Thymus (tissue), 11 donors: ENCODE measurements at regions not wholly inside any gene's neighbourhood (a gene's known extent, or its start where the extent isn't known, plus 50 kb on each side); places are given as distances from the start of the nearest gene placed in this dataset.

Experiments used
- DNase-seq, 9 donors: peaks; one replicate each; pipeline ENCODE4 v3.0.0-alpha.2; 2013; ENCODE audit warnings: low spot score in 9 of 9, low read depth in 6 of 9, missing footprints in 1 of 9
- H3K27ac ChIP-seq, 2 donors: one replicate each; pipeline ENCODE4 v1.5.1; 2013; ENCODE audit warnings: control low read depth in 1 of 2, low read depth in 1 of 2, low read length in 1 of 2, mild to moderate bottlenecking in 1 of 2, moderate library complexity in 1 of 2
- H3K27me3 ChIP-seq, 2 donors: one replicate each; pipeline ENCODE4 v1.5.1; 2013; ENCODE audit warnings: low read length in 1 of 2; ENCODE audit not compliant: control insufficient read depth in 2 of 2, insufficient read depth in 1 of 2
- H3K36me3 ChIP-seq, 2 donors: one replicate each; pipeline ENCODE4 v1.5.1; 2013; ENCODE audit warnings: low read length in 1 of 2, mild to moderate bottlenecking in 1 of 2, moderate library complexity in 1 of 2; ENCODE audit not compliant: control insufficient read depth in 2 of 2, insufficient read depth in 2 of 2
- H3K4me1 ChIP-seq, 2 donors: one replicate each; pipeline ENCODE4 v1.5.1; 2013; ENCODE audit warnings: low read length in 2 of 2; ENCODE audit not compliant: control insufficient read depth in 2 of 2, insufficient read depth in 2 of 2
- H3K4me3 ChIP-seq, 2 donors: one replicate each; pipeline ENCODE4 v1.5.1; 2013; ENCODE audit warnings: low read length in 2 of 2, control low read depth in 1 of 2, mild to moderate bottlenecking in 1 of 2
- H3K9me3 ChIP-seq, 2 donors: one replicate each; pipeline ENCODE4 v1.5.1; 2013; ENCODE audit warnings: low read length in 1 of 2, mild to moderate bottlenecking in 1 of 2; ENCODE audit not compliant: control insufficient read depth in 2 of 2, insufficient read depth in 1 of 2
- WGBS: extraction: QIAGEN DNeasy Blood & Tissue Kit; methylation state at CpG from one replicate; pipeline ENCODE4 v1.1.7; 2013; 5-methylcytosine and 5-hydroxymethylcytosine counted together
- donor health status: healthy.

DNA sequence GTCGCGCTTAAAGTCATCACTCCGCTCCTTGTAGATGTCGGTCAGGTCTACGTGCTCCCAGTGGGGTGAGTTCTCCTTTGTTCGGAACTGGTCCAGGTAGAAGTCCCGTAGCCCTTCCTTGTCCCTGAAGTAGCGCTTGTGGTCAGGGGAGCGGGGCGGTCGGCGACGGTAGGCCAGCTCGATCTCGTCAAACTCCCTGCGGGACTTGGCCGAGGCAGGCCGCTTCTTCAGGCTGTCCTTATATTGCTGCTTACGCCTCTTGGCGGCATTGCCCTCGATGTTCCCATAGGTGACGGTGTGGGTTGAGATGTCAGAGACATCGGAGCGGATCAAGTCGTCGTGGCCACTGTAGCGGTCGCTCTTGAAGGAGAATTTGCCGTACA is 367.2 kb downstream of the EMP1 start:
- Histone ChIP-seq H3K4me3 (no peak overlapping the region), H3K4me1 (no peaks in the 10 kb centered on the region), H3K9me3 (peaks cover 1 to 19% of the 10 kb centered on the region in 2 donors), H3K36me3 (no peaks in the 10 kb centered on the region), H3K27ac (no peak overlapping the region), H3K27me3 (no peaks in the 10 kb centered on the region)
- DNase-seq: no peak
- 97% methylated on average over 29 of the region's 29 CpGs for WGBS

DNA sequence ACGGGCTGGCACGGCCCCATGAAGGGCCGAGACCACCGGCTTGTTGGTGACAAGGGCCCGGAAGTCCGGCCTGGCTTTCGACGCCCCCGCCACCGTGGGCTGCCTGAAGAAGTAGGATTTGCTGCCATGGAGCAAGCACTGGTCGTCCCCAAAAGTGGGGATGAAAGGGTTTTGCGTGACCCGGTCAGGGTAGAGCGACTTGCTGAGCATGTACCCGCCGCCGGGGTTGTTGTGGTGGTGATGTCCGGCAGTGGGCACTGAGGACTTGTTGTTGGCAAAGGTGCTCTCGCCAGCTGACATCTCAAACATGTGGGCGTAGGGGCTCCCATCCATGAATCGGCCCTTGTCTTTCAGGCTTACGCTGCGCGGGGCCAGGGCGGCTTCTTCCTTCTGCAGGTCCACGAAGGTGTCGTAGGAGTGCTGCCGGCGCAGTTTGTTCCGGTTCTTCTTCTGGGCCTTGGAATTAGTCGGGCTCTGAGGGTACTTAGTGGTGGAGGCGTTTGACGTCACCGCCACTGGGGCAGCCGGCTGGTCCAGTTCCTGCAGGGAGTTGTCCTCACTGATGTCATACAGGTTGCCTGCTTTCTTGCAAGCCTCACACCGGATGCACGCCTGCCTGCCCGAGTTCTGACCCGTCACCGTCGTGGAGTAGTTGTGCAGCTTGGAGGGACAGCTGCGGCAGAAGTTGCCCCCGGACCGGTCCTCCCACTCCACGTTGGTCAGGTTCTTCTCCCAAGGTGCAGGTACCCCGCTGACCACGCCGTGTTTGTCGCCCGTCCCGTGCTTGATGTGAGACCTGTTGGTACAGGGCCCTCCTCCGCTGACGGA is 366.6 kb downstream of the EMP1 start:
- 98% methylated on average over 53 of the region's 53 CpGs for WGBS
- Histone ChIP-seq H3K4me1 (no peaks in the 10 kb centered on the region), H3K36me3 (no peaks in the 10 kb centered on the region), H3K4me3 (no peak overlapping the region), H3K27ac (no peak overlapping the region), H3K9me3 (peaks cover 1 to 19% of the 10 kb centered on the region in 2 donors), H3K27me3 (no peaks in the 10 kb centered on the region)
- no peak for DNase-seq

DNA sequence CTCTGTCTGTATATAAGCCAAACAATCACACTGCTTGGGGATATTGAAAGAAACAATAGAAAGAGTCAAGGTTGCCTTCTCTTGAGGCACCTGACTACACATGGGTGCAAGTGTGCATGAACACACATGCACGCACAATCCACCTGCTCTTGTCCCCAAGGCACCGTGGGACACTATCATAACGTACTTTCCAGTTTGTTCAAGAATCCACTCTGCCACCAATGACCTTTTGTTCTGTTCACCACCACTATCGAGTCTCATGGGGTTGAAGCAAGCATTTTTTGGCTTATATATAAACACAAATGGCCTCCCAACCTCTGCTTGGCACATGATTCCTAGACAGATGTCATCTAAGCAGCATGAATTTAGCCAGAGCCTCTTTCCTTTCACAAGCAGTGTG is 365.4 kb downstream of the EMP1 start:
- DNase-seq: no peak
- Histone ChIP-seq H3K27ac (no peak overlapping the region), H3K4me3 (no peak overlapping the region), H3K27me3 (no peaks in the 10 kb centered on the region), H3K36me3 (no peaks in the 10 kb centered on the region), H3K4me1 (no peaks in the 10 kb centered on the region), H3K9me3 (peaks cover 1 to 19% of the 10 kb centered on the region in 2 donors)
- WGBS: 92% methylated on average over 4 of the region's 4 CpGs

DNA sequence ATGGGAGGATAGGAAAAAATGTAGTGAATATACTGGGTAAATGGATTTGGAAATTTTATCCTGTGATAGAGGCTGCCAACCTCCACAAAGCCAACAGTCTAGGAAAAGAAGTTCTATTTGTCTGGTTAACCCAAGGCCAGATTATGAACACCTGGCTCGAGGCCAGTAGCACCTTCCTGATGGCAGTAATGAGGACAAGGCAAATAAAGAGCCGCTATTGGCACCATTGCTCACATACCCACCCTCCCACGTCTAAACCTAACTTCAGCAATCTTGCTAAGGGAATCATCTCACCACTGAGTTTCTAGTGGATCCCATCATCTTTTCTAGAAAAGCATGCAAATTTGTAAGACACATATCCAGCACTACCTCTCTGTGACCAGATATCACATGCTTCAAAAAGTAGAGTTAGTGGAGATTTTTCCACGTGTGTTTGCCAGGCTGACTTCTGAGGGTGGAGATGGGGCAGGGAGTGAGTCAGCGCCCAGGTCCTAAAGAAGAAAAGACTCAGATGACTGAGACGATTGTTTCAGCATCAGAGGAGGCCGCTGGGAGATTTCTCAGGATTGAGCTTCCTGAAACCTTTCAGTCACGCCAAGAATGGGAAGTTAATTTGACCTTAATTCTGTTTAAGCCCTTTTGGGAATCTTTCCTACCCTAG is 362.9 kb downstream of the EMP1 start:
- Histone ChIP-seq H3K27ac (no peak overlapping the region), H3K9me3 (peaks cover 1 to 17% of the 10 kb centered on the region in 2 donors), H3K4me1 (no peaks in the 10 kb centered on the region), H3K27me3 (no peaks in the 10 kb centered on the region), H3K4me3 (no peak overlapping the region), H3K36me3 (no peaks in the 10 kb centered on the region)
- DNase-seq: no peak
- 79% methylated on average over 8 of the region's 8 CpGs for WGBS

DNA sequence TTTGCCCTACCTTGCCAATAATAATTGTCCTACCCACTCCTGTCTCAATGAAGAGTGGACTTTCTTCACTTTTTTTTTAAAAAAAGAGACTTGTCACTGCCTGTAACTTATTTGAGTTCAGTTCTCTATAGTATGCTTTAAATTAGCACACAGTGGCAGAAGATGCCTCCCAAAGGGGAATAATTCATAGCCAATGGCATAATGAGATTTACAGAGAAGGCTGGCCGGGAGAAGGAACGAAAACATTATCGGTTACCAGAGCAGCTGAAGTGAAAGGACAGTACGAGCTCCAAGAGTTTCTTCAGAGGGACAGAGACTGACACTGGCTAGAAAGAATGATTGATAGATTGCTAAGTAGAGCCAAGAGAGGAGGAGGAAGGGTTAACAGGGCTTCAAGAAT is 356.3 kb downstream of the EMP1 start:
- no peak overlapping the region for H3K27ac ChIP-seq
- H3K4me3 ChIP-seq: no peak overlapping the region
- H3K36me3 ChIP-seq: no peaks in the 10 kb centered on the region
- 97% methylated on average over 4 of the region's 4 CpGs for WGBS
- no peaks in the 10 kb centered on the region for H3K9me3 ChIP-seq
- no peaks in the 10 kb centered on the region for H3K4me1 ChIP-seq
- no peak for DNase-seq
- H3K27me3 ChIP-seq: no peaks in the 10 kb centered on the region

DNA sequence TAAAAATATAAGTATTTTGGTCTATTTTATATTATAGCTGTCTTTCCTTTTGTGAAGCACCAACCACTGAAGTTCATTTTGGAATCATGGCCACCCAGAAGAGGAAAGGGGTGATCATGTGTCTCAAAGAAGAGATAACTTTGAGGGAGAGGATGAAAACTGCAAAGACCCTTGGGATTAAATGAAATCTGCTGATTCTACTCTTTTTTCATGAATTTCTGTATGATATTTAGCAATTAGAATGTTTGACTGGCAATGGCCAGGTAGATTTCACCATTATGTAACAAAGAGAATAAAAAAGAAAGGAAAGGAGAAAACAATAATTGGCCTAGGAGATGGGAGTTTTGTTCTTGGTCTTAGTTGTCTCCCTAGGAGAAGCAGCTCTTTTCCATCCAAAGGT is 350.8 kb downstream of the EMP1 start:
- DNase-seq: no peak
- Histone ChIP-seq H3K4me3 (no peak overlapping the region), H3K4me1 (no peaks in the 10 kb centered on the region), H3K9me3 (no peaks in the 10 kb centered on the region), H3K27me3 (no peaks in the 10 kb centered on the region), H3K36me3 (no peaks in the 10 kb centered on the region), H3K27ac (no peak overlapping the region)

DNA sequence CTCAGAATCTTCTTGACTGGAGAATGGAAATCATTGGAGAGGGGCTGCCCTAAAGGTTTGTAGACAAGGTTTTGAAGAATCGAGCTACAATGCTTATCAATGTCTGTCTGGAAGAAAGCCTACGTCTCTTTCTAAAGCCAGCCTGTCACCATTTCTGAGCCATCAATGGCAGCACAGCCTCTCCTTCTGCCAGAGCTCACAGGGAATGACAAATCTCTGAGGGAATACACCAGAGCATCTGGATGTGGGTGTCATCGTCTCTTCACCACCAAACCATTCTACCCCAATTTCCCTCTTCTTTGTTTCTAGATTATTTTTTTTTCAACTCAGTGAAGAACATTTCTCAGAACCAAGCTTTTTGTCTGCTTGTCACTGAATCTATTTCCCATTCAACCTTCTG is 349.7 kb downstream of the EMP1 start:
- H3K9me3 ChIP-seq: no peaks in the 10 kb centered on the region
- H3K27me3 ChIP-seq: no peaks in the 10 kb centered on the region
- H3K27ac ChIP-seq: no peak overlapping the region
- no peak for DNase-seq
- H3K4me3 ChIP-seq: no peak overlapping the region
- H3K36me3 ChIP-seq: no peaks in the 10 kb centered on the region
- H3K4me1 ChIP-seq: no peaks in the 10 kb centered on the region
- WGBS: 95% methylated on average over 3 of the region's 3 CpGs

DNA sequence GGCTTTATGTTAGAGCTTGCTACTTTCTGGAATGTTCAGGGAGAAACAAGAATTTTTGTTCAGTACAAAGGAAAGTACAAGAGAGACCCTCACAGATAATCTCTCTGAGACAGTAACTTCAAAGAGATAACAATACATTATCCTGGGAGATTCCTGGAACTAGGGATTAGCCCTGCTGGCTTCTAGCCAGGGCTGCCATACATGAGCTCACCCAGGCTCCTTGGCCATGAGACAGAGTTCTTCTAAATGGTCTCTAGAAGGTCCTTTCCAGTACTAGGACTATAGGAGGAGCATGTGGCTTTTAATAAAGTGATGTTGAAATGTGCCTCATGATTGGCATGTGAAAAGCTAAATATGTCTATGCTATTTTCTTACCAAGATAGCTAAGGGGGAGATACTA is 342.5 kb downstream of the EMP1 start:
- H3K9me3 ChIP-seq: no peaks in the 10 kb centered on the region
- no peaks in the 10 kb centered on the region for H3K27me3 ChIP-seq
- no peak overlapping the region for H3K4me3 ChIP-seq
- no peak overlapping the region for H3K27ac ChIP-seq
- DNase-seq: no peak
- H3K4me1 ChIP-seq: no peaks in the 10 kb centered on the region
- H3K36me3 ChIP-seq: no peaks in the 10 kb centered on the region

DNA sequence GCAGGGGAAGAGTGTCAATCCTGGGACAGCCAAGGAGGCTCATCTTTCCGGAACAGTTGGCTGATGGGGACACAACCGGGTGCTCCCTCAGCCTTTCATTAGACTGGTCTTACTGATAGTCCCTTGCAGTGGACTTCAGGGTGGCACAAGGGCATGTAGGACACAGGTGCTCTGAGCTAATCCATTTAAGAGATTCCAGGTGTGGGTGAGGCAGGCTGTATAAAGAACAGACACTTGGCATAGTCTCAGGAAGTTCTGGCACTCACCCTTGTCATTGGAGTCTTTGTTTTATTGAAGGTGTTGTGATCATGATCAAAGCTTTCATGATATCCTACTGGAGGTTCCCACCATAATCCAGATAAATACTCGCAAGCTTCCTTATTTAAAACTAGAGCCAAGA is 341.6 kb downstream of the EMP1 start:
- H3K4me1 ChIP-seq: no peaks in the 10 kb centered on the region
- 95% methylated on average over 3 of the region's 3 CpGs for WGBS
- H3K36me3 ChIP-seq: no peaks in the 10 kb centered on the region
- no peak overlapping the region for H3K4me3 ChIP-seq
- no peaks in the 10 kb centered on the region for H3K27me3 ChIP-seq
- no peak overlapping the region for H3K27ac ChIP-seq
- H3K9me3 ChIP-seq: no peaks in the 10 kb centered on the region
- DNase-seq: no peak
